NT2/D1 (cell line): ENCODE measurements at regions not wholly inside any gene's neighbourhood (a gene's known extent, or its start where the extent isn't known, plus 50 kb on each side); places are given as distances from the start of the nearest gene placed in this dataset.

Experiments
- SUZ12 ChIP-seq: IDR thresholded peaks from 2 replicates; pipeline ENCODE4 v1.6.1; 2011; ENCODE audit not compliant: insufficient read length, insufficient read depth; ENCODE audit errors: extremely low read depth
- YY1 ChIP-seq: IDR thresholded peaks from 2 replicates; pipeline ENCODE4 v1.6.1; 2011; ENCODE audit not compliant: insufficient read length, insufficient read depth
- ZNF274 ChIP-seq: IDR thresholded peaks from 2 replicates; pipeline ENCODE4 v1.6.1; 2011; ENCODE audit warnings: mild to moderate bottlenecking, low read depth, low read length

DNA sequence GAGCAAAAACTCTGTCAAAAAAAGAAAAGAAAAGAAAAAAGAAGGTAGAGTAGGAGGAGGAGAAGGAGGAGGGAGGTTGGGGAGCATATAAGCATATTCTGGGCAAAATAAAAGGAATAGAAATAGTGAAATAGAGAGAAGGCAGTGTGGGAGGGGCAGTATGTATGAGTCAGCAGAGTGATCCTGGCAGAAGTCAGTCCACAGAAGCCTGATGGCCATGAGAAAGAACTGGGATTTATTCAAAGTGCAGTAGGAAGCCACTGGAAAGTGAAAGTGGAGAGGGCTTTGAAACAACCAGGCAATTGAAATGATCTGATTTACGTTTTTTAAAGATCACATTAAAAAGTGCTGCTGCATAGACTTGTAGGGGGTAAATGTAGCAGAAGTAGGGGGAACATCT, 368.6 kb upstream of the USP15 start:
- no peak for TF ChIP-seq SUZ12
- no peak for TF ChIP-seq ZNF274
- no peak for TF ChIP-seq YY1
